Renal cortex interstitium (tissue), 11 donors: ENCODE measurements at regions not wholly inside any gene's neighbourhood (a gene's known extent, or its start where the extent isn't known, plus 50 kb on each side); places are given as distances from the start of the nearest gene placed in this dataset.

Experiments
- DNase-seq, 11 donors: peaks; one replicate each; pipeline ENCODE4 v3.0.0-alpha.2; 2013; ENCODE audit warnings: low read depth in 9 of 11, low spot score in 4 of 11; ENCODE audit errors: extremely low read depth in 1 of 11

DNA sequence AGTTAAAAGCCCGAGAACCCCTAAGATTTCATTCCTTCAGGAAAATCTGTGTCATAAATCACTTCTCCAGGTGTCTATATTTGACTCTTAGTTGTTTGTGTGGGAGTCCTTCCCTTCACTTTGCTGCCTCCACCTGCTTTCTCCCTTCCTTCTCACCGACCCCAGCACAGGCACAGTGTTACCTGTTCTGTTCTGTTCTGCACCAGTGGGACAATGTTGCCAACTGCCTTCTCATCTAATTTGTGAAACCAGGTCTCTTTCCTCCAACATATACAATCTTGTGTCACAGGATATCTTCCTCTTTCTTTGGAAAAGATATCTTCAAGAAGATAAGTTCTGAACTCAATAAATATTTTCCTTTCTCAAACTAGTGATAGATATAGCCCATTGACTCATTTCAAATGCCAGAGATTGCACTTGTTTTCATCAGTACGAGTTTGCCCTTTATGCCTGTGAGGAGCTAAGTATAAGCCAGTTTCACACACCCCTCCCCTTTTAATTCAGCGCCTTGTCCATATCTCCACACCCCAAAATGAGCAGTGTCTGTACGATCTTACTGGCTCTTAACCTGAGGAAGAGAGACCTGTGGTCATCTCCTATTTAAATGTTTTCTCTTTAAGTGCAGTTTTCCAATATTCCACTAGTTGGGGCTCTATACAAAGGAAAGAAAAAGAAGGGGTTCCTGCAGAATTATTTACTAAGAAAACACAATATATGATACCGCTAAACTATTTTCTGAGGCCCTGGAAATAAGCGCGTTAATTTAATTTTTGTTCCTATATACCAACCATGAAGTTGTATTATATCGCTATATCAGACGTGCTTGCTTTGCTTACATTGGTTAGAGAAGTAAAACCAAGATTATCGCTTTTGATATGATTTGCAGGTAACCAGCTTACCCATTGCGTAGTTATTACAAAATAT is 81.6 kb upstream of the PREP start:
- DNase-seq = peak in 9 of 11 donors; percentile 10 to 71 (median 32)

DNA sequence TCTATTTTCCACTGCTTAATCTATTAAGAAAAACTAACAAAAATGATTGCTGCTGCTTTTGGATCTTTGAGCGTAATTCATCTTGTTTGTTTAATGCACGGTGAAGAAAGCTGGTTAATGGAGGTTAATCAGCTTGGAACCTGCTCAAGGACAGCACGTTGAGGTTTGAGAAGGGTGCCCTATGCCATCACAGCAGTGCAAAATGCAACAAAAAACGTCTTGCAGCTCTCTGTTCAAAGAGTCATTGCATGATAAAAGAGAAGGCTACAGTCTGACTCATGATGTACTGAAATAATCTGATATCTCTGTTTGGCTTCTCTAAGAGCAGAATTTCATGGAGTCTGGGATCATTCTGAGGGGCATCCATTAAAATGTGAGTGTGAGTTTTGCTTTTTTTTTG is 80.6 kb upstream of the PREP start:
- no peak for DNase-seq

DNA sequence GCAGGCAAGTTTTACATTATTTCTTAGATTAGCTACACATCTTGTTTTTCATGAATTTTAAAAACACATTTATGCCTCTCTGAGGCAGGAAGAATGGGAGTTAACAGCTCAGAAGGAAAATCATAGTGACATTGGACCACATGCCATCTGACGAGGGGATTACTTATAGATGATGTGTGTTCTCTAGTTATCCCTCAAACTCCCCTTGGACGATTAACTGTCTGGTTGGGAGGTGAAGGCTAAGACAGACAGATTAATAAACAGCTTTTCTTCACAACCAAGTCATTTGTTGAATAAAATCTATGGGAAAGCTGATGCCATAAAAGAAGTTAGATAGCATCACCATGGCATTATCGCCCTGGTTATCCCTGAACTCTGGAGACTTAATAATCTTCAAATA is 80.0 kb upstream of the PREP start:
- DNase-seq = no peak

DNA sequence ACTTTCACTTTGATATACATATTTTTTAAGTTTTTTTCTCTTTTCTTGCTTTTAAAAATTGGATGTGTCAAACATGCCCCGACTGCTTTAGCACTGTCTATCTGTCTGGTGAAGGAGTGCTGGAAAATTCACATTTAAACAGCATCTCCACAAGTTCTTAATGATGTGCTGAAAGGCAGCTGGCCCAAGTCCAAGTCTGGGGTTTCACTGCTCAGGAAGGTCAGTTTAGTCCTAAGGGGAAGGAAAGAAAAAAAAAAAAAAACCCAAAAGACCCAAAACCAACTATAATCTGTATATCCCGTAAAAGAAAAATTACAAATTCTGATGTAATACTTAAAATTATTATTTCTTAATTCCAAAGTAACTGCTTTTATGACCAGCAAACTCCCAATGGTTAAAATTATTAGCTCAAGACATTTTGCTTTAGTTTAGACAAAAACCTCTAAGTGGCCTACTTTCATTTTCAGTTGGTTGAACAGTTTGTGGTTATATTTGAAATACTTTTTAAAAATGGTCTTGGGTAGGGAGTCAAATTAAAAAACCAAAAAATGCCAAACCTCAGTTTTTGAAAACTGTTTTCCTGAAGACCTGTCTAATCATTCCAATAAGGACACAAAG is 79.5 kb upstream of the PREP start:
- no peak for DNase-seq

DNA sequence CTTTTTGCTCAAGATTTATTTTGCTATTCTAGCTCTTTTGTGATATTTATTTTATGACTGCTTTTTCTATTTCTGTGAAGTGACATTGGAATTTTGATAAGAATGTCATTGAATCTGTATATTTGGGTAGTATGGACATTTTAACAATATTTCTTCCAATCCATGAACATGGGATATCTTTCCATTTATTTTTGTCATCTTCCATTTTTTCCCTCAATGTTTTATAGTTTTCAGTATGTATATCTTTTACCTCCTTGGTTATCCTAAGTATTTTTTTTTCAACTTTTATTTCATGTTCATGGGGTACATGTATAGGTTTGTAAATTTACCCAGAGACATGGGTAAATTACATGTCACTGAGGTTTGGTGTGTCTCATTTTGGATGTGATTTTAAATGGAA is 74.1 kb upstream of the PREP start:
- DNase-seq = no peak

DNA sequence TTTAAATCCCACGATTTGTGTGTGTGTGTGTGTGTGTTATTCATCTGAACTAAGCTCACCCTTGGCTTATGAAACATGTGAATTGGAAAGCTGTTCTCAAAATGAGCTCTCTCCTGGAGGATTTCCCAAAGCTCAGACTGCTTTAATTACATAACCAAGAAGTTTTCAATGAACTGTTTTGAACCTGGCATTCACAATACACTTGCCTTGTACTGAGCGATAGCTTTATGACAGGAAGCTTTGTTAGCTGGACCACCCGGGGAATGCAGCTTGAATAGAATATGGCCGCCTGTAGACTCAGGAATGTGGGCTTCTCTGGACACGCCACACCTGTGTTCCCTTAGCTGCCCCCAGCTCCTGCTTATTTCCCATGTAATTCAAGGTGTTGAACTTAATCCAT is 71.4 kb upstream of the PREP start:
- no peak for DNase-seq

DNA sequence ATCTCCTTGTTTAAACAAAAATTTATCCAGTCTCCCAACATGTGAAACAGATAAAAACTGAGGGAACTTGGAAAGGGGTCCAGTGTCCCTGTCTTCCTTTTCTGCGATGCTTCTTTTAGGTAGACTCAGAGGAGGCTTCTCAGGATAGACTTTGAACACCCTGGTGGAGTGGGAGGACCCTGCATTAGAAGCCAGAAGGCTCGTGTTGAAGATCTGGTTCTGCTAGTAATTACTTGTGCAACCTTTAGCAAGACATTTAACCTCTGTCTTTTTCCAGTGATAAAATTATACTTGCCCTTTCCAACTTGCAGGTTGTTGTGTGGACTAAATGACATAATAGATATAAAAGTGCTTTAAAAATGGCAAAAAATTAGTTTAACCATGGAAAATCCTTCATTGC is 67.1 kb upstream of the PREP start:
- no peak for DNase-seq

DNA sequence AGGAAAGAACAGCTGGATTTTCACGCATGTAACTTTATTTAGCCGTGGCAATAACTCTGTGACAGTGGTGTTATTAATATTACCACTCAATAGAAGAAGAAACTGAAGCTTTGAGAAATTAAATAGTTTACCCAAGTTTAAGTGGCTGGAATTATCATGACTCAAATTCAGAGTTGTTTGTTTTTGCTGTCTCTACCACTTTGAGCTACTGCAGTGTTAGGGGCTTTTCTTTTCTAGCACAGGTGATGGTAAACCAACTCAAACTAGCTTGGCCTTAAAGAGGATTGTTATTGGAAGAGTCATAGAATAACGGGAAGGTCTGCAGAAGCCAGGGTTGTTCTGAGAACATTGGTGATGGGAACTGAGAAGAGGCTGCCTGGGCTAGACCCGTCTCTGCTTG is 66.0 kb upstream of the PREP start:
- DNase-seq = no peak

DNA sequence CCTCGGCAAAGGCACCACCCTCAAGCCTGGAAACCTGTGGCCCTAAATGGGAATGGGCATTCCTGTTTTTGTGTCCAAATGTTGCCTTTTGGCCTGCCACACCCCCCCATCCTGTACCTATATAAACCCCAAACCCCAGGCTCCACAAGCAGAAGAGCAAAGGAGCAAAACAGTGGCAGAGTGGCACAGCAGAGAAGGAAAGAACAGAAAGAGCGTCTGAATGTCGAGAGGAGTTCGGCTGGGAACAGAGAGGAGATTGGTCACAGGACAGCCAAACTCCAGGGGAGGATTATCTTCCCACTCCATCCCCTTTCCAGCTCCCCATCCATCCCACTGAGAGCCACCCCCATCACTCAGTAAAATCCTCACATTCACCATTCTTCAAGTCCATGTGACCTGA is 58.0 kb upstream of the PREP start:
- no peak for DNase-seq

DNA sequence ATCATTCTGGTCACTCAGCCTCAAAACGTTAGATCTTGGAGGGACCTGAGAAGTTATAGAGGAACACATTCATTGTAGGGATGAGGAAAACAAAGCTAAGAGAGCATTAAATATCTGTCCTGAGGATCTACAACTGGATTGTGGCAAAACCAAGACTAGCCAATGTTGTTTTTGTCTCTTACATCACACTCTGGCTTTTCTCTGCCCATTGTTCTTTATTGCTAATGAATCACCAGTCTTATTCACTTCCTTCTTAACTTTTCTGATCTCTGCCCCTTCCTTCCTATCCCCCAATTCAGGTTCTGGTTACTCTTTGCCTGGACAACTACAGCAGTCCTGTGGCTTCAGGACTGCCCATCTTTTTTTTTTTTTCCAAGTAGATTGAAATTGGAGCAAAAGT is 57.0 kb upstream of the PREP start:
- DNase-seq = no peak

DNA sequence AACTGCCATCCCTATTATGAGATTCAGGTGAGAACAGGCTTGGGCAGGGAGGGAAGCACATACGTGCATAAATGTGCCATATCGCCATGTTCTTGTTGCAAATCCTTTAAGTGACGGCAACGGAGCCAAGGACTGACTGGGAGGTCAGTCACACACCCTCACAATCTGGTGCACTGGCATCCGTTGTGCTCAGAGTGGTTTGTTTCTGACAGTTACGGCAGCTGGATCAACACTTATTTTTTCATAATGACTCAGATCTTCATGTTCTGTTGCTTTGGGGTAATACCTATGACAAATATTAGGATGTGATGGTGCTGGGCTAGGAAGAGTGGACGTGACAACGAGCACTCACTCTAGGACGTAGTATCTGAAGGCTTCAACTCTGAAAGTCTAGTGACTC is 56.2 kb upstream of the PREP start:
- DNase-seq = no peak

DNA sequence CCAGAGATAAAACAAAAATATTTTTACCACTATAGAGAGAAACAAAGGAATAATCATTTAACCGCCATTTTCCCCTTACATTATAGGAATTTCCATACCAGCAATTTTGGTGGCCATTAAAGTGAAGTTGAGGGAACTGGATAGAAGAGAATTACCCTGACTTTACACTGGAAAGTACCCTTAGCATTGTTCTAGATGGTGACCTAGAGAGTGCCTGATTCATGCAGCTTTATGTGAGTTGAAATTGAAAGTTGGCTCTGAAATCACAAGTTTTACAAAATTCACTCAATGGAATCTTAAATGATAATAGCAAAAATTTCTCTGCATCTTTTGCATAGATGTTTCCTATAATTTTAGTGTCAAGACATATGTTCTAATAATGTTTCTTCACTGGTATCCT is 55.7 kb upstream of the PREP start:
- DNase-seq = no peak

DNA sequence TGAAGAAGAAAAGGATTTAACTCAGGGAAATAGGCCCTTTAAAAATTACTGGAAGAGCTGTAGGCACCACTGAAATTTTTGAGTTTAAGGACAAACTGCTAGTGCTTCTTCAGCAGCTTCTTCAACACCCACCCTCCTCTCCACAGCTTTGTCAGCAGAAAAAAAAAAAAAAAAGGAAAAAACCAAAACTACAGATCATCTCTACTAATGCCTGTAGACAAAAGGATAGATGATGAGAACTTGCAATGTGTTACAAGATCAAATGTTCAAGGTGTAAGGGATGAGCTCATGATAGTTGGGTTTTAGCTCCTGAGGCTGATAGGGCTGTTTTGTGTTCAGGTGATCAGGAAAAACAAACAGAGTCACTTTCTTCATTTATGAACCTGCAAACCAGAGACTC is 55.2 kb upstream of the PREP start:
- DNase-seq = no peak

DNA sequence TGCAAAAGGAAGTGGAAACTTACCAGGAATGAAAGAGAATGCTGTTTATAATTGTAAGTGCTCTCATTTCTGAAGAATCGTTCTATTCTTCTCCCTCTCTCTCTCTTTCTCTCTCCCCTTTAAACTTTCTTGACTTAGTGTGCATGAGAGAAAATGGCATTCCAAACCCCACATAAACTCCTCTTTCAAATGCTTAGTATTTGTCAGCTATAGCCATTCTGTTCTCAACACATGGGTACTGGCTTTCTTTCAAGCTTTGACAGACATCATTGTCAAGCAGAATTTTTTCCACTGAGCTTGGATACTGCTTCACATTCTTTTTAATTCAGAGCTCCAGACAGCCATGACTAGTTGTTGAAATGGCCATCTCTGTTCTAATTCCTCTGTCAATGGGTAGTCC is 51.1 kb upstream of the PREP start:
- DNase-seq = no peak

DNA sequence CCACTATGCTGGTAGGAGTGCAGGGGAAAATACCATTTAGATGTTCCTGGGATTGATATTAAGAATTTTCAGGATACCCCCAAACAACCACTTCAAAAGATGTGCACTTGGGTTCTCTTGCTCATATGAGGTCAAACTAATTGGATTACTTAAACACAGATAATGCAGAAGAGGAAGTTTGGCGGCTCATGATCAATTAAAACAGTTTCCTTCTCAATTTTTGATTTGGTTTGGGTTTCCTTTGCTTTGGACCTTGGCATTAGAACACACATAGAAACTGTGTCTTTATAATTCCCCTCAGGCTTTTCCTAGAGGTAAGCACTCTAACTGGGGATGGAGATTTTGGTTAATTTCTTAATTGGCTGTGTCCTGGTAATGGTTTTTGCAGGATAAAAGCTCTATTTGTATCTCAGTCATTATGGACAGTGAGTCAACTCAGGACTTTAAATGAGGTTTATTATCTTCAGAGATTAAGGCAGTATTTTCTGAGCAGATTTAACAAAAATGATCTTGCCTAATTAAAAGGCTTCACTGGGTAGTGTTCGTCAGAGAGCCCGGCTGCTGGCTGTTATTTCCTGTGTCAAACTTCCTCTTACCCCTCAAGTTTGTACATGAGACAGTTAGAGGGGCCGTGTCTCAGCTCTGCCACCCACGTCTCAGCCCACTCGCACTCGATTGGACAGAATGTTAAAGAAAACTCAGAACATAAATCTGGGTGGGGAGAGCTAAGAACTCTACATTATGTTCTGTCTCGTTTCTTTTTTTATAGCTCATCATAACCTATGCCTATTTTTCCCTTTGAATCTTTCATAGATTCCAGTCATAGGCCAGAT is 50.3 kb upstream of the PREP start:
- DNase-seq = no peak
